ENCODE measurements at regions not wholly inside any gene's neighbourhood (a gene's known extent, or its start where the extent isn't known, plus 50 kb on each side); places are given as distances from the start of the nearest gene placed in this dataset.

- H3K9me2 ChIP-seq (replicated peaks; ENCODE audit: insufficient read depth, low read length), result no peaks in the 10 kb centered on the region
- no peak for DNase-seq
- H3K27ac ChIP-seq (ENCODE audit: low read length), result no peak overlapping the region
- H3K4me3 ChIP-seq (ENCODE audit: low read length), result no peak overlapping the region
- H2AFZ ChIP-seq (ENCODE audit: low read length), result no peak overlapping the region
- H3K4me1 ChIP-seq (ENCODE audit: low read length), result no peaks in the 10 kb centered on the region
- H3K9me3 ChIP-seq (ENCODE audit: low read length), result no peaks in the 10 kb centered on the region
- no peaks in the 10 kb centered on the region for H4K20me1 ChIP-seq (ENCODE audit: insufficient read depth, low read depth, low read length)
- no peaks in the 10 kb centered on the region for H3K36me3 ChIP-seq (ENCODE audit: insufficient read depth, low read length)
- H3K4me2 ChIP-seq (ENCODE audit: low read depth, low read length, poor library complexity, severe bottlenecking), result no peak overlapping the region
- H3K79me2 ChIP-seq (ENCODE audit: low read length), result no peaks in the 10 kb centered on the region
- H3K27me3 ChIP-seq (ENCODE audit: low read length), result no peaks in the 10 kb centered on the region
- H3K9ac ChIP-seq (ENCODE audit: low read length), result no peak overlapping the region
Observed at GRCh38 chr10:31143331-31143935, 111.8 kb upstream of the ZNF438 start.

- H3K4me3 ChIP-seq (ENCODE audit: low read length), result no peak overlapping the region
- no peaks in the 10 kb centered on the region for H3K27me3 ChIP-seq (ENCODE audit: low read length)
- H3K9me2 ChIP-seq (replicated peaks; ENCODE audit: insufficient read depth, low read length), result no peaks in the 10 kb centered on the region
- H3K4me1 ChIP-seq (ENCODE audit: low read length), result peaks cover 16% of the 10 kb centered on the region
- H4K20me1 ChIP-seq (ENCODE audit: insufficient read depth, low read depth, low read length), result no peaks in the 10 kb centered on the region
- H3K79me2 ChIP-seq (ENCODE audit: low read length), result no peaks in the 10 kb centered on the region
- H3K27ac ChIP-seq (ENCODE audit: low read length), result no peak overlapping the region
- H3K36me3 ChIP-seq (ENCODE audit: insufficient read depth, low read length), result no peaks in the 10 kb centered on the region
- H3K9ac ChIP-seq (ENCODE audit: low read length), result no peak overlapping the region
- DNase-seq, result no peak
- no peak overlapping the region for H3K4me2 ChIP-seq (ENCODE audit: low read depth, low read length, poor library complexity, severe bottlenecking)
- no peaks in the 10 kb centered on the region for H3K9me3 ChIP-seq (ENCODE audit: low read length)
- H2AFZ ChIP-seq (ENCODE audit: low read length), result no peak overlapping the region
Observed at GRCh38 chr10:31145986-31146385, 114.3 kb upstream of the ZNF438 start.

GRCh38 chr10:31146491-31147209 lies 115.0 kb upstream of the ZNF438 start:
- Histone ChIP-seq H3K9ac (ENCODE audit: low read length) (no peak overlapping the region), H2AFZ (ENCODE audit: low read length) (no peak overlapping the region), H3K9me2 (replicated peaks; ENCODE audit: insufficient read depth, low read length) (no peaks in the 10 kb centered on the region), H4K20me1 (ENCODE audit: insufficient read depth, low read depth, low read length) (no peaks in the 10 kb centered on the region), H3K36me3 (ENCODE audit: insufficient read depth, low read length) (no peaks in the 10 kb centered on the region), H3K27ac (ENCODE audit: low read length) (no peak overlapping the region), H3K27me3 (ENCODE audit: low read length) (no peaks in the 10 kb centered on the region), H3K79me2 (ENCODE audit: low read length) (no peaks in the 10 kb centered on the region), H3K4me3 (ENCODE audit: low read length) (no peak overlapping the region), H3K4me2 (ENCODE audit: low read depth, low read length, poor library complexity, severe bottlenecking) (no peak overlapping the region), H3K9me3 (ENCODE audit: low read length) (no peaks in the 10 kb centered on the region), H3K4me1 (ENCODE audit: low read length) (peaks cover 16% of the 10 kb centered on the region)
- DNase-seq, result no peak

GRCh38 chr10:31147210-31147608 lies 115.5 kb upstream of the ZNF438 start:
- Histone ChIP-seq H3K79me2 (ENCODE audit: low read length) (no peaks in the 10 kb centered on the region), H3K9ac (ENCODE audit: low read length) (no peak overlapping the region), H3K9me2 (replicated peaks; ENCODE audit: insufficient read depth, low read length) (no peaks in the 10 kb centered on the region), H3K36me3 (ENCODE audit: insufficient read depth, low read length) (no peaks in the 10 kb centered on the region), H3K9me3 (ENCODE audit: low read length) (no peaks in the 10 kb centered on the region), H3K4me2 (ENCODE audit: low read depth, low read length, poor library complexity, severe bottlenecking) (no peak overlapping the region), H3K27me3 (ENCODE audit: low read length) (no peaks in the 10 kb centered on the region), H3K27ac (ENCODE audit: low read length) (no peak overlapping the region), H3K4me1 (ENCODE audit: low read length) (peaks cover 16% of the 10 kb centered on the region), H2AFZ (ENCODE audit: low read length) (no peak overlapping the region), H4K20me1 (ENCODE audit: insufficient read depth, low read depth, low read length) (no peaks in the 10 kb centered on the region), H3K4me3 (ENCODE audit: low read length) (no peak overlapping the region)
- no peak for DNase-seq

GRCh38 chr10:31148951-31149350 lies 117.3 kb upstream of the ZNF438 start:
- H4K20me1 ChIP-seq (ENCODE audit: insufficient read depth, low read depth, low read length), result no peaks in the 10 kb centered on the region
- DNase-seq, result no peak
- no peaks in the 10 kb centered on the region for H3K27me3 ChIP-seq (ENCODE audit: low read length)
- H3K27ac ChIP-seq (ENCODE audit: low read length), result no peak overlapping the region
- no peaks in the 10 kb centered on the region for H3K79me2 ChIP-seq (ENCODE audit: low read length)
- H3K36me3 ChIP-seq (ENCODE audit: insufficient read depth, low read length), result no peaks in the 10 kb centered on the region
- no peak overlapping the region for H3K4me3 ChIP-seq (ENCODE audit: low read length)
- H3K9me2 ChIP-seq (replicated peaks; ENCODE audit: insufficient read depth, low read length), result no peaks in the 10 kb centered on the region
- H3K9ac ChIP-seq (ENCODE audit: low read length), result no peak overlapping the region
- H3K4me2 ChIP-seq (ENCODE audit: low read depth, low read length, poor library complexity, severe bottlenecking), result no peak overlapping the region
- H3K4me1 ChIP-seq (ENCODE audit: low read length), result peaks cover 16% of the 10 kb centered on the region
- H2AFZ ChIP-seq (ENCODE audit: low read length), result no peak overlapping the region
- H3K9me3 ChIP-seq (ENCODE audit: low read length), result no peaks in the 10 kb centered on the region

- Histone ChIP-seq H3K9ac (ENCODE audit: low read length) (no peak overlapping the region), H3K27ac (ENCODE audit: low read length) (no peak overlapping the region), H4K20me1 (ENCODE audit: insufficient read depth, low read depth, low read length) (no peaks in the 10 kb centered on the region), H3K36me3 (ENCODE audit: insufficient read depth, low read length) (no peaks in the 10 kb centered on the region), H3K9me3 (ENCODE audit: low read length) (no peaks in the 10 kb centered on the region), H3K4me2 (ENCODE audit: low read depth, low read length, poor library complexity, severe bottlenecking) (no peak overlapping the region), H3K4me1 (ENCODE audit: low read length) (peaks cover 16% of the 10 kb centered on the region), H3K4me3 (ENCODE audit: low read length) (no peak overlapping the region), H2AFZ (ENCODE audit: low read length) (no peak overlapping the region), H3K9me2 (replicated peaks; ENCODE audit: insufficient read depth, low read length) (no peaks in the 10 kb centered on the region), H3K27me3 (ENCODE audit: low read length) (no peaks in the 10 kb centered on the region), H3K79me2 (ENCODE audit: low read length) (no peaks in the 10 kb centered on the region)
- DNase-seq, result no peak
Observed at GRCh38 chr10:31149835-31150512, 118.3 kb upstream of the ZNF438 start.

GRCh38 chr10:31151301-31151700 lies 119.6 kb upstream of the ZNF438 start:
- DNase-seq, result no peak
- Histone ChIP-seq H3K9me3 (ENCODE audit: low read length) (no peaks in the 10 kb centered on the region), H4K20me1 (ENCODE audit: insufficient read depth, low read depth, low read length) (no peaks in the 10 kb centered on the region), H3K27ac (ENCODE audit: low read length) (no peak overlapping the region), H3K9ac (ENCODE audit: low read length) (no peak overlapping the region), H3K9me2 (replicated peaks; ENCODE audit: insufficient read depth, low read length) (no peaks in the 10 kb centered on the region), H3K79me2 (ENCODE audit: low read length) (no peaks in the 10 kb centered on the region), H3K27me3 (ENCODE audit: low read length) (no peaks in the 10 kb centered on the region), H3K4me3 (ENCODE audit: low read length) (no peak overlapping the region), H2AFZ (ENCODE audit: low read length) (no peak overlapping the region), H3K4me2 (ENCODE audit: low read depth, low read length, poor library complexity, severe bottlenecking) (no peak overlapping the region), H3K4me1 (ENCODE audit: low read length) (peaks cover 16% of the 10 kb centered on the region), H3K36me3 (ENCODE audit: insufficient read depth, low read length) (no peaks in the 10 kb centered on the region)

- H3K4me3 ChIP-seq (ENCODE audit: low read length), result no peak overlapping the region
- H3K36me3 ChIP-seq (ENCODE audit: insufficient read depth, low read length), result no peaks in the 10 kb centered on the region
- H3K9me3 ChIP-seq (ENCODE audit: low read length), result no peaks in the 10 kb centered on the region
- no peak overlapping the region for H3K4me2 ChIP-seq (ENCODE audit: low read depth, low read length, poor library complexity, severe bottlenecking)
- no peak overlapping the region for H3K27ac ChIP-seq (ENCODE audit: low read length)
- no peaks in the 10 kb centered on the region for H3K27me3 ChIP-seq (ENCODE audit: low read length)
- no peaks in the 10 kb centered on the region for H3K9me2 ChIP-seq (replicated peaks; ENCODE audit: insufficient read depth, low read length)
- no peak overlapping the region for H2AFZ ChIP-seq (ENCODE audit: low read length)
- peaks cover 16% of the 10 kb centered on the region for H3K4me1 ChIP-seq (ENCODE audit: low read length)
- no peak overlapping the region for H3K9ac ChIP-seq (ENCODE audit: low read length)
- no peak for DNase-seq
- no peaks in the 10 kb centered on the region for H4K20me1 ChIP-seq (ENCODE audit: insufficient read depth, low read depth, low read length)
- no peaks in the 10 kb centered on the region for H3K79me2 ChIP-seq (ENCODE audit: low read length)
Observed at GRCh38 chr10:31152421-31153135, 120.9 kb upstream of the ZNF438 start.

Data from Karpas-422 (cell line).